ENCODE measurements at regions not wholly inside any gene's neighbourhood (a gene's known extent, or its start where the extent isn't known, plus 50 kb on each side); places are given as distances from the start of the nearest gene placed in this dataset.

DNA sequence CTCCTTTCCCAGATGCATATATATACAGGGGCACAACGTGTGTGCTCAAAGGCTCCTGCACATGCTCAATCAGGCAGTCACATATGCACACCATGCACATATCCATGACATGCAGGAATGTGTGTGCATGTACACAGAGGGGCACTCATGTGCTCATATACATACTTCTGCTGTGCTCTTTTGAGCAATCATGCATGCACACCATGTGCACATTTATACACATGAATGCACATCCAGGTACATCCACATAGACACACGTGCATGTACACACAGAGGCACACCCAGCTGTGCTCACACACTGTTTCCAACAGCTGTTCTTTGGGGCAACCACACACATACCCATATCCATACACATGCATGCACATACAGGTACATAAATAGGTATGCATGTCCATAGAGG lies 165.3 kb downstream of the SALL1 start:
- H3K27ac ChIP-seq: no peak overlapping the region
- no peaks in the 10 kb centered on the region for H3K27me3 ChIP-seq
- peaks cover 19 to 44% (median 34%) of the 10 kb centered on the region in 10 experiments for H3K4me1 ChIP-seq
- no peaks in the 10 kb centered on the region for H3K36me3 ChIP-seq
- no peaks in the 10 kb centered on the region for H4K20me1 ChIP-seq
- H3K9me3 ChIP-seq (replicated peaks in 1 of 11): peaks cover 0 to 18% (median 7%) of the 10 kb centered on the region in 11 experiments; a peak in 9 of 22 replicates
- no peak overlapping the region for H3K4me2 ChIP-seq
- TF ChIP-seq Cebpa-rat (IDR thresholded peaks at IDR 0.05): no peak
- H3K4me3 ChIP-seq: no peak overlapping the region
- H3K9ac ChIP-seq: no peak overlapping the region

DNA sequence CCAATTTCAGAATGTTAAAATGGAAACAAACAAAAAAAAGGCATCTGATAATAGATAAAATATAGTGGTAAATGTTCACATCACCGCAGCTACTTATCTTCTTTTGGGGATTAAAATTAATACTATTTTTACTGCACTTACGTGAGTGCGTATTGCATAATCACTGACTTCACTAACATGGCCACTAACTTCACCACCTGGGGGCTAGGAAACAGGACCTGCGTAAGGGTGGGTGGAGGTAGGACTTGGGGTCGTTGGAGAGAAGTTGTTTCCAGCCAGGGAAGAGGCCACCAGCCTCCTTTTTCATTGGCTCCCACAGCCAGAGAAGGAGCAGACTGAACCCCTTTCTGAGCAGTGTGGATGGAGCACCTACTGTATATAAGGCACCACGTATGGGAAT lies 166.4 kb downstream of the SALL1 start:
- Histone ChIP-seq H3K4me1 (peaks cover 15 to 34% (median 23%) of the 10 kb centered on the region in 10 experiments), H3K9ac (no peak overlapping the region)

DNA sequence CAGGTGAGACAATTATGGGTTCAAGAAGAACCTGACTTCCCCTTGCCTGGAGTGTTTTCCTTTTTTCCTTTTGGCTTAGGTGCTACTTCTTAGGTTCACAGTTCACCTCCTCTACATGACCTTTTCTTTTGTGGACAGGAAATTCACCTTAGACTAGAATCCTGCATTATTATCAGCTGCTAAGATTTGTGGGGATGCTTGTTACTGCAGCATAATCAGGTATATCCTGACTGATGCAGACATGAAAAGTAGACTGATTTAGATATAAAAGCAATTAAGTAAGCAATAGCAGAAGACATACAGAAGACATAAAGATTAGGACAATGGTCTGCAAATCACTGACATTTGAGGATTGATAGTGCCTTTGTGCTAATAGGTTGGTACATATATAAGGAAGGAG lies 168.3 kb downstream of the SALL1 start:
- Histone ChIP-seq H3K27me3 (no peaks in the 10 kb centered on the region), H3K9me3 (replicated peaks in 1 of 11) (peaks cover 0 to 14% (median 6%) of the 10 kb centered on the region in 11 experiments; a peak in 8 of 22 replicates), H3K4me3 (no peak overlapping the region), H3K4me2 (no peak overlapping the region), H3K9ac (no peak overlapping the region), H3K4me1 (peaks cover 0 to 20% (median 5%) of the 10 kb centered on the region in 10 experiments; a peak in 14 of 20 replicates), H3K27ac (no peak overlapping the region), H3K36me3 (no peaks in the 10 kb centered on the region), H4K20me1 (no peaks in the 10 kb centered on the region)
- TF ChIP-seq Cebpa-rat (IDR thresholded peaks at IDR 0.05): no peak

More for the DNA sequence above, 166.4 kb downstream of the SALL1 start:
- Histone ChIP-seq H3K9me3 (replicated peaks in 1 of 11) (peaks cover 0 to 14% (median 6%) of the 10 kb centered on the region in 11 experiments; a peak in 8 of 22 replicates), H3K27ac (no peak overlapping the region), H3K4me3 (no peak overlapping the region), H3K27me3 (no peaks in the 10 kb centered on the region), H3K4me2 (no peak overlapping the region), H3K36me3 (no peaks in the 10 kb centered on the region), H4K20me1 (no peaks in the 10 kb centered on the region)
- peak in 2 of 11 experiments; percentile 34 to 52; a peak in 2 of 22 replicates for TF ChIP-seq Cebpa-rat (IDR thresholded peaks at IDR 0.05)

DNA sequence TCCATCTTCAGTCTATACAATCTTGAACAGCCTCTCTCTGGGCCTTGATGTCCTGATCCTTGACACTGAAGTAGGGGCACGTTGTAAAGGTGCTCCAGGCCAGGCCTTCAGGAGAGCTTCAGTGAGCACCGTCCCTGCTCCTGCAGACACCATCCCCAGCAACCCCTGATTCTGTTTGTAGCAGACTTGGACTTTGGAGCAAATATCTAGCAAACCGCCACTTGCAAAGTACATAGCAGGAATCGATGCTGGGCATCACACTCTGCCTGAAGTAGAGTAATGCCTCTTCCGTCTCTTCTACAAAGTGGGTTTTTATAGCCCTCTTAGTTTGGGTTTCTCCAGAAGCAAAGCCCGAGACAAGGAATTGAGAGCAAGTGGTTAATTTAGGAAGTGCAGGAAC lies 169.1 kb downstream of the SALL1 start:
- H3K9ac ChIP-seq: no peak overlapping the region
- no peaks in the 10 kb centered on the region for H3K27me3 ChIP-seq
- no peaks in the 10 kb centered on the region for H4K20me1 ChIP-seq

GRCh38 chr16:50980666-50981065 lies 170.4 kb downstream of the SALL1 start:
- H3K36me3 ChIP-seq: no peaks in the 10 kb centered on the region
- H3K4me1 ChIP-seq: peaks cover 0 to 10% (median under 1%) of the 10 kb centered on the region in 10 experiments; a peak in 9 of 20 replicates
- no peaks in the 10 kb centered on the region; a peak in 1 of 22 replicates for H3K9me3 ChIP-seq (replicated peaks in 1 of 11)
- H4K20me1 ChIP-seq: no peaks in the 10 kb centered on the region
- no peak for TF ChIP-seq Cebpa-rat (IDR thresholded peaks at IDR 0.05)
- no peak overlapping the region for H3K4me2 ChIP-seq
- no peaks in the 10 kb centered on the region for H3K27me3 ChIP-seq
- no peak overlapping the region for H3K4me3 ChIP-seq
- H3K27ac ChIP-seq: no peak overlapping the region
- no peak overlapping the region for H3K9ac ChIP-seq

More for the DNA sequence above, 169.1 kb downstream of the SALL1 start:
- no peak for TF ChIP-seq Cebpa-rat (IDR thresholded peaks at IDR 0.05)
- Histone ChIP-seq H3K36me3 (no peaks in the 10 kb centered on the region), H3K27ac (no peak overlapping the region), H3K4me2 (no peak overlapping the region), H3K4me1 (peaks cover 0 to 12% (median 0%) of the 10 kb centered on the region in 10 experiments; a peak in 4 of 20 replicates), H3K9me3 (replicated peaks in 1 of 11) (peaks cover 0 to 10% (median 6%) of the 10 kb centered on the region in 11 experiments; a peak in 8 of 22 replicates), H3K4me3 (no peak overlapping the region)

GRCh38 chr16:50979806-50980620 lies 171.1 kb downstream of the SALL1 start:
- no peaks in the 10 kb centered on the region; a peak in 1 of 22 replicates for H3K9me3 ChIP-seq (replicated peaks in 1 of 11)
- H3K36me3 ChIP-seq: no peaks in the 10 kb centered on the region
- H4K20me1 ChIP-seq: no peaks in the 10 kb centered on the region
- no peaks in the 10 kb centered on the region for H3K27me3 ChIP-seq
- H3K27ac ChIP-seq: no peak overlapping the region
- peak overlapping the region in 3 of 11 experiments; percentile 2 to 9 (median 3); a peak in 1 of 22 replicates for H3K4me2 ChIP-seq
- peaks cover 2 to 14% (median 7%) of the 10 kb centered on the region in 10 experiments; a peak in 19 of 20 replicates for H3K4me1 ChIP-seq
- TF ChIP-seq Cebpa-rat (IDR thresholded peaks at IDR 0.05): no peak
- H3K4me3 ChIP-seq: no peak overlapping the region
- no peak overlapping the region for H3K9ac ChIP-seq

DNA sequence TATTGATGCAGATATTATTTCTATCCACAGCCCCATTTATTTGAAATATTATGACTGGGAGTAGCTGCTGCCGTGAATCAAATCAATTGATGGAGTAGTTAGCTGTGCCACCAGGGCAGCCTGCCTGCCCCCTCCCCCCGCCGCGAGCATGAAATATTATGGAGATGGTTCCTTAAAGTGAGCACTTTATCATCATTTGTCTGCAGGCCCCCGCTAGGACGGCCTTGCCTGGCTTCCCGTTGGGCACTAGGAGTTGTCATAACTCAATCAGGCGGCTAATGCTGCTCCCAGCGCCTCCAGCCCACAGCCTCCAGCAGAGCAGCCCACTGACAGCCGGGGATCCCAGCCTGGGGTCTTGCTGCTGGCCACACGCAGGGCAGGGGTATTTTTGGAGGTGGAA lies 173.9 kb downstream of the SALL1 start:
- Histone ChIP-seq H3K27ac (no peak overlapping the region), H3K27me3 (no peaks in the 10 kb centered on the region), H3K9me3 (replicated peaks in 1 of 11) (no peaks in the 10 kb centered on the region), H4K20me1 (no peaks in the 10 kb centered on the region), H3K9ac (no peak overlapping the region), H3K4me1 (peaks cover 15 to 38% (median 28%) of the 10 kb centered on the region in 10 experiments), H3K4me2 (no peak overlapping the region), H3K36me3 (no peaks in the 10 kb centered on the region), H3K4me3 (no peak overlapping the region)
- TF ChIP-seq Cebpa-rat (IDR thresholded peaks at IDR 0.05): no peak

DNA sequence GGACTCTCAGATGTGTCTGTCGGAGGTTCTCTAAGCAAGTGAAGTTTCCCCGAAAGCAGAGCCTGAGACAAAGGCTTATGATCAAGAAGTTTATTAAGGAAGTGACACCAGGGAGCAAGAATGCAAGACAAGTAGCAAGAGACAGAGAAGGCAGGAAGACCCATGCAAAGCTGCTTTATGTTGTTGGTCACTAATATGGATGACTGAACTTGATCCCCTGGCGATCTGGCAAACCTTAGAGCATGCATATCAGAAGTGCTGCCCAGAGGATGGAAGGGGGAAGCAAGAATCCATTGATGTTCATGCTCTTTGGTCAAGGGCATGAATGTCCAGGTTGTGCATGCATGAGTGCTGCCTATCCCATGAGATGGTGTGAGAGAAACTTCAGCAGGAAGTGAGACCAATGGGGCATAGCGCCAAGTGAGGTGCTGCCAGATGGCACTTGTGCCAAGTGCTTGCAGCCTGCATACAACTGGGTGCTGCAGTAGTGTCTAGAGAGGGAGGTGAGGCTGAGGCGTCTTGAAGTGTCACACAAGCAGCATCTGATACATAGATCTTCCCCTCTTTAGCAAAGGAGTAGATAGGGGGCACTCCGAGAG lies 176.5 kb downstream of the SALL1 start:
- H3K27me3 ChIP-seq: no peaks in the 10 kb centered on the region
- peaks cover 15 to 42% (median 35%) of the 10 kb centered on the region in 10 experiments for H3K4me1 ChIP-seq
- no peak for TF ChIP-seq Cebpa-rat (IDR thresholded peaks at IDR 0.05)
- H3K4me3 ChIP-seq: no peak overlapping the region
- no peaks in the 10 kb centered on the region for H3K36me3 ChIP-seq
- no peaks in the 10 kb centered on the region for H4K20me1 ChIP-seq
- peaks cover 0 to 9% (median 0%) of the 10 kb centered on the region in 11 experiments; a peak in 2 of 22 replicates for H3K9me3 ChIP-seq (replicated peaks in 1 of 11)
- H3K9ac ChIP-seq: no peak overlapping the region
- H3K4me2 ChIP-seq: peak overlapping the region; percentile 36 to 84 (median 71); a peak in 21 of 22 replicates
- no peak overlapping the region for H3K27ac ChIP-seq

DNA sequence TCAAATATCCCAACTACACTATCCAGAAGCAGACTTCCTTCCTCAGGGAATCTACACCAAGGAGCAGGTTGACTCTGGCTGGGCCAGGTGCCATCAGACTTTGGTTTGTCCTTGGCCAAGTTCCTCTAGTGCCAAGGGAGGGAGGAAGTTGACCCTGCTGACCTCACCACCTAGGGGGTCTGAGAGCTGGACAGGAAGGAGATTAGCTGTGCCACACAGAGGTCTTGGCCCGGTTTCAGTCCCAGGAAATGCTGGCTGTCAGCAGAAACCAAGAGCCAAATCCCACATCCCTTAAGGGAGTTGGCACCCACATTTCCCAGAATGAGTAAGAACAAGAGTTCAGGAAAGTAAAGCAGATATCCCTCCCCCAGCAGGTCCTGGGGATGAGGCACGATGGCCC lies 178.2 kb downstream of the SALL1 start:
- Histone ChIP-seq H3K9ac (no peak overlapping the region), H3K36me3 (no peaks in the 10 kb centered on the region), H3K27ac (no peak overlapping the region), H3K4me3 (no peak overlapping the region), H3K9me3 (replicated peaks in 1 of 11) (peaks cover 0 to 9% (median 0%) of the 10 kb centered on the region in 11 experiments; a peak in 2 of 22 replicates), H4K20me1 (no peaks in the 10 kb centered on the region), H3K27me3 (no peaks in the 10 kb centered on the region), H3K4me2 (peak overlapping the region in 7 of 11 experiments; percentile 3 to 81 (median 73); a peak in 5 of 22 replicates), H3K4me1 (peaks cover 15 to 39% (median 35%) of the 10 kb centered on the region in 10 experiments)
- TF ChIP-seq Cebpa-rat (IDR thresholded peaks at IDR 0.05): no peak

All from BLaER1 treated with 17β-estradiol and CSF1 and Interleukin-3, amounts not matched to agents 10 nM and 100 nM (cell line).